Suppressor macrophage treated with lipopolysaccharide for 1 hour (primary cell): ENCODE measurements at regions not wholly inside any gene's neighbourhood (a gene's known extent, or its start where the extent isn't known, plus 50 kb on each side); places are given as distances from the start of the nearest gene placed in this dataset.
"Not testable (repeated sequence)": the region's sequence is repeated elsewhere in the genome, so short reads cannot be mapped to it uniquely, and the experiment has no call there.

Experiments
- DNase-seq, 3 donors: peaks; one replicate each; pipeline ENCODE4 v3.0.0-alpha.2; 2020 to 2022

DNA sequence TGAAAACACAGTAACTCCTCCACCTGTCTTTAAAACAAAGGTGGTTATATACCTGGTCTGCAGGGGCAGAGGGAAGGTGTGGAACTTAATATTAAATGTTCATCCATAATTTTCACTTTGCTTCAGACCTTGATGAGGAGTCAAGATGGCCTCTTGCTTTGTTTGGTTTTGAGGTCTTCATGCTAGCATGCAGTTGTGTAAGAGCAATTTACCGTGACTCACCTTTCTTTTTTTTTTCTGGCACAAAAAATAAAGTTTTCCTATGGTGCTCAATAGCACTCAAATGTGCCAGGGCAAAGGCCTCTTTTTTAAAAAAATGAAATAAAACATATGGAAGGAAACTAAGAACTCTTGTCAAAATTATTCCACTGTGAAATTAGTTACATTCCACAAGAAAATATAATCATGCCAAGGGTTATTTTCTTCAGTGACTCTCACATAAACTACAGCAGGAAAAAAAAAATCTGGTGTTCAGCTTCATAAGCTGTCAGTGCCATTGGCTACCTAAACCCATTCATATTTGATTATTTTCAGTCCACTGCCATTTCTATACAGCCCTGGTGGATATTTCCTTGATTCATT lies 128.2 kb downstream of the SLC7A11 start:
- DNase-seq = no peak

DNA sequence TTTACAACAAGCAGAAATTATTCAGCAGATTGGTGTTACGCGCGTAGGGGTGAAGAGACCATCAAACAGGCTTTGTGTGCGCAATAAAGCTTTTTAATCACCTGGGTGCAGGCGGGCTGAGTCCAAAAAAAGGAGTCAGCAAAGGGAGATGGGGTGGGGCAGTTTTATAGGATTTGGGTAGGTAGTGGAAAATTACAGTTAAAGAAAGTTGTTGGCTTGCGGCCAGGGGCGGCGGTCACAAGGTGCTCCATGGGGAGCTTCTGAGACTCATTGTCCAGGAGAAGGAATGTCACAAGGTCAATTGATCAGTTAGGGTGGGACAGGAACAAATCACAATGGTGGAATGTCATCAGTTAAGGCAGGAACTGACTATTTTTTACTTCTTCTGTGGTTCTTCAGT lies 129.3 kb downstream of the SLC7A11 start:
- not testable (repeated sequence) for DNase-seq

- DNase-seq = no peak
These were observed 129.8 kb downstream of the SLC7A11 start for GRCh38 chr4:138112389-138112788.

- no peak for DNase-seq
These were observed 130.6 kb downstream of the SLC7A11 start for GRCh38 chr4:138111462-138112000.

DNA sequence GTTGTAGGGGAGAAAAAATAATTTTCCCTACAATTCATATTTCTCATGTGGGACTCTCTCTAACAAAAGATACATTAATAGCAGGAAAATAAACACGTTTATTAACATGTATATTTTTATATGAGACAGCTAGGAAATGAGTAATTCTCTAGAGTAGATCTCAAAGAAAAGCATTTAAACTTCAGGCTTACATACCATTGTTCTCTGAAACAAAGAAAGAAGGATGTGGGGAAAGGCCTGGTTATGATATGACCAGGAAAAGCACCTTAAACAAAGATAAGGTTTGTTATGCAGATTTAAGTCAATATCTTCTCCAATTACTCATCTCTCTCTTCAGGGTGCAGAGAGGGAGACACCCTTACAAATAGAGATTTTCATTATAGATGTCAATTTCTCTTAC lies 131.3 kb downstream of the SLC7A11 start:
- no peak for DNase-seq

DNA sequence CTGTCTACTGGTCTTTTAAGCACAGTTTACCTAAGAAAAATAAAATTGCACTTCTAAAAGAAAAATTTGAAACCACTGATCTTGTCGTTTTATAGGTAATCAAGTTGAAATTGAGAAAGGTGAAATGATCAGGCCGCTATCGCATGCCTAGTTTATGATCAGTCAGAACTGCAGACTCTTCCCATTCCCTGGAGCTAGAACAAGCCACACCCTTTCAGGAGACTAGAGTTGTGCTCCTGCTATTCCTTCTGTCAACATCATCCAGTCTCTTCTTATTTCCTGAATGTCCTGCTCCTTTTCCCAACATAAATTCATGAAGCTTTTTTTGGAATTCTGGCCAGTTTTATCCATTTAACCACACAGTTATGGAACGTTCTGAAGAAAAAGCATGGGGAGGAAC lies 135.1 kb downstream of the SLC7A11 start:
- no peak for DNase-seq

GRCh38 chr4:138105331-138105730 lies 136.8 kb downstream of the SLC7A11 start:
- no peak for DNase-seq

- no peak for DNase-seq
These were observed 137.9 kb downstream of the SLC7A11 start for GRCh38 chr4:138104284-138104680.

GRCh38 chr4:138103597-138104283 lies 138.4 kb downstream of the SLC7A11 start:
- no peak for DNase-seq

DNA sequence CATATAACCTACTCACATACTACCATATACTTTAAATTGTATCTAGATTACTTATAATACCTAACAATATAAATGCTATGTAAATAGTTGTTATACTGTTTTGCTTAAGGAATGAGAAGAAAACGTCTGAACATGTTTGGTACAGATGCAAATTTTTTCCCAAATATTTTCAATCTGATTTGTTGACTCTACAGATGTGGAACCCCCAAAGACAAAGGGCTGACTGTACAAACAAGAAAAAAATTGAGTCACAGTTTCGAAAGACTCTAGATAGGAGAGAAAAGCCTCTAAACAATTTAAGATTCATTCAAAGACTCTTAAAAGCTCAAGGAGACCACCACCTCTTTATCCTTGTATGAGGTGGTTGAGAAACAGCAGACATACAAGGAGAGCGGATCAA lies 142.8 kb downstream of the SLC7A11 start:
- DNase-seq = no peak

DNA sequence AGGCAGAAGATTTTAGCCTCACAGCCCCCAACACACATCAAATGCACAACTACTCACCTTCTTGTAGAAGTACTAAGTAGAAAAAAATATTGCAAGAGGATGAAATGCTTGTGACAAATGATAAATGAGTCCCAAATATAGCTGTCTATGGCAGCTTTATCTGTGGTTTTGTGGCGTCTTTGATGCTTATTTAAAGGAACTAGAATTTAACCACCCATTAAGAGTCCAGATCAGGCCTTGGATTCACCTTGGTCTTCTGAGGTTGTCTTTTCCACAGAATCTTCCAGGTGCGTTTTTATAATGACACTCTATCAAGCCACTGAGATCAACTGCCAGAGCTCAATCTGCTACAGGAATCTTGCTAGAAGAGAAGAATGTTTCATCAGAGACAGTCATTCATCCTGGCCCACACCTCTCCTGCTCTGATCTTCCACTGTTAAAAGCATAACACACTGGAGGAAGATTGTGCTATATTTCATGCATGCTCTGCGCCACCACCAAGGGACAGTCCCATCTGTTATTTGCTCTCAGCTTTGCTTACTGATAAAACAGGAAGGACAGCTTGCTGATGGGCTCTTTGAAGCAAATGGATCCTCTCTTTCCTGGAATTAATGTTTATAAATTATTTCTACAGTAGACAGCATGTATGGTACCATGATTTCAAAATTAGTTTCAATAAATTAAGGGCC lies 144.1 kb downstream of the SLC7A11 start:
- no peak for DNase-seq

DNA sequence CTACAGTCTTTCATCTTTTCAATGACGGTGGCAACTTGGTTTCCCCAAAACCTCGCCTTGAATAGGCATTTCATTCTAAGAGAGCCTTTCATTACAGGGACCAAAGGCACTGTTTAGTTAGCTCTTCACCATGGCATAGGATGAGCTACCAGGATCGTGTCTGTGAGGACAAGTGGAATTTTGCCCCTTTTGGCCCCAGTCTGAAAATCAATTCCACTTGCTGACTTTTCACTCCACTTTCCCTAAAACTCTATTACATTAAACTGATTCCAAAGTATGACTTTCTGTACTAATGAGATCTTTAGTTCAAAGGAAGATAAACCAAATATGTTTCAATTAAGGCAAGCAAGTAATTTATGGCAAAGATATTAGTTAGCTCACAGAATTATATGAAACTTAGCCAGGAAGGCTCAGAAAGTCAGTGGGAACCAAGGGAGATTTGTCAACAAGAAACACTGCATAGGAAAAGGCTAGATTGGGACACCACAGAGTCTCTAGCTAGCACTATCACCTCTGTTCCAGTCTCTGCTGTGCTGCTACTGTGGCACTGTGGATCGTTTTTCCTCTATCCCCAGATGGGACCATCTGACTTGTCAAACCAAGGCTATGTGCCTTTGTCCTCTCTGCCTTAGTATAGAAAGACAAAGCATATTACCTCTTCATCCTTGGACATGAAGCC lies 145.6 kb downstream of the SLC7A11 start:
- DNase-seq = no peak

DNA sequence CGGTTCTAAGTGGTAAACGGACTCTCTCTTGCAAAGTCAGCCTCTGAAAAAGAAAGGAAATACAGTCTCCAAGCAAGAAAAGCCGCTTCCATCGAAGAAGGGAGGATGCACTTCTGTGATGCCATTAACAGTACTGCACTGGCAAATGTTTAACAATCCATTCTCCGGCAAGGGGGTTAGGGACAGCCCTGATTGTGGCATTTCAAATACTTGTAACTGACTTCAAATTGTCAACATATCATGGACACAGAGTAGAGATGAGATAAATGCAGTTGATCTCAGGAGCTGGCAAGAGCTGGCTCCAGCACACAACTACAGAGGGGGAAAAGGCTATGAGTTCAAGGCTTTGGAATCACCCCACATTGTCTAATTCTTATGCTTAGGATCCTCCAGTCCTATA lies 146.8 kb downstream of the SLC7A11 start:
- no peak for DNase-seq

DNA sequence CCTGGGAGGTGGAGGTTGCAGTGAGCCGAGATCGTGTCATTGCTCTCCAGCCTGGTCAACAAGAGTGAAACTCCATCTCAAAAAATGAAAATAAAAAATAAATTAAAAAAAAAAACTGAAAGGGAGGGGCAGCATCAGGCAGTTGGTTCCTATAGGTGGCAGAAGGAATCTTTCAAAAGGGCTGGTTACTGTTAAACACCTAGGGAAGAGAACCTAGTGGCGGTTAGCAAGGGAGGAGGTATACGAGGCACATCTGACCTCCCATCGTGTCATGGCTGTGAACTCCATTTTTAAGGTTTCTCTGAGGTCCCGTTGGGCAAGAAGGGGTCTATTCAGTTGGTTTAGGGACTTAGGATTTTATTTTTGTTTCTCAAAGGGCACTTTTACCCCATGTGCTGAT lies 150.1 kb downstream of the SLC7A11 start:
- no peak for DNase-seq

GRCh38 chr4:138090918-138091676 lies 151.1 kb downstream of the SLC7A11 start:
- DNase-seq = no peak

- peak; percentile 69 to 75 (median 72) for DNase-seq
These were observed 151.8 kb downstream of the SLC7A11 start for GRCh38 chr4:138090150-138090917.

GRCh38 chr4:138088449-138089208 lies 153.5 kb downstream of the SLC7A11 start:
- no peak for DNase-seq

DNA sequence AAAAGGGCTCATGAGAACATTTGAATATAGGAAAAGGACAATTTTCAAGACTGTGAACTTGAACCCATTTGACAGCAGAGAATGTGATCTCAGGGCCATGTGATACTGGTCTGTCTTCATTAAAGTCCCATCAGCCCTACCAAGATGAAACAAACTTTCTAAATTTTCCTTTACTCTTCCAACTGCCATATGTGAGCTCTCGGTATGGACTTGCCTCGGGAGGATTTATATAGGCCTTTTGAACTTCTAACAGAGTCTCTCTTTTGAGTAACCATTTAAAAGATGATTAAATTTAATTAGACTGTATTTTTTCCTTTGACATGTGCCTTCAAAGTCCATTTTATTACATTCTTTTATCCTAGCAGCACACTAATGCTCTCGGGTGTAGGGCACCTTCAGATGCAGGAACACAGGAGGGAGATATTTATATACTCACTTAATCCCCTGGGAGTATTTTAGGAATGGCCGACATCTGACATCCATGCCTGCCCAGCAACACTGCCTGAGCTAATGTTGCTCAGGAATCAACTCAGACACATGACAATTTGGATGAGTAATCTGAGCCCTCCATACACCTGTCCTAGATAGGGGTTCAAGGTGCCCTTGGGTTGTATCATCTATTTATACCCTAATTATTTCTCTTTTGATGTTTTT lies 155.0 kb downstream of the SLC7A11 start:
- no peak for DNase-seq

- DNase-seq = no peak
These were observed 155.5 kb downstream of the SLC7A11 start for GRCh38 chr4:138086611-138087041.

DNA sequence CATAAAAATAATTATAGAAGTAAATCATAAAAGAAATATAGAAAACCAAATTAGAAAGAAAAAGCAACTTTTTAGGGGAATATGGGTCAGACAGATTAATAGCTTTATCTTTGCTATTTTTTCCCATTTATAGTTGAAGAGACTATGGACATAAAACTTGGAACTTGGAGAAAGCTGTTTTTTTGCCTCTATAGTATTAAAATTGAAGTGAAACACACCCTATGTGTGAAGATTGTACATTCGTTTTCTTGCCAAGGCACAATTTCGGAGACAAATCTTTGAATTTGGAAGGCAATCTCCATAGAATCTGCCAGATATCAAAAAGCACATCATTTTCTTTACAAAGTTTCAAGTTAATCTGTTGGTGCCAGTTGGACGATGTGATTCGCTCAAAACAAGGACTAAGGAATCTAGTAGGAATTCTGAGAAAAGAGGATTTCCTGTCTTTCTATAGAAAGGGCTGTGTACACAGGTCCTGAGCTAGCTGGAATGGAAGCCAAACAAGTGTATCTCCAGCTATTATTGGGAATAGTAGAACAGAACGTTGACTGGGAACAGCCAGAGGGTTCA lies 156.3 kb downstream of the SLC7A11 start:
- no peak for DNase-seq
